HL-60 (cell line): ENCODE measurements at regions not wholly inside any gene's neighbourhood (a gene's known extent, or its start where the extent isn't known, plus 50 kb on each side); places are given as distances from the start of the nearest gene placed in this dataset.

Experiments used
- DNase-seq, 2 experiments: peaks; one replicate each; pipeline ENCODE4 v3.0.0-alpha.2; 2010 to 2020; ENCODE audit warnings: low read depth in 1 of 2, low spot score in 1 of 2
- H3K27ac ChIP-seq: fragments of 250-450 bp; sonication (Bioruptor Pico); replicated peaks from 2 replicates; pipeline ENCODE4 v1.5.1; 2020; ENCODE audit warnings: mild to moderate bottlenecking, moderate library complexity
- H3K27me3 ChIP-seq: fragments of 250-450 bp; sonication (Bioruptor Pico); 2 replicates; pipeline ENCODE4 v1.5.1; 2021; ENCODE audit warnings: mild to moderate bottlenecking, moderate library complexity; ENCODE audit not compliant: insufficient read depth, poor library complexity, severe bottlenecking
- H3K4me3 ChIP-seq: replicated peaks from 2 replicates; pipeline ENCODE4 v1.5.1; 2011; ENCODE audit warnings: mild to moderate bottlenecking, control low read depth, low read length; ENCODE audit not compliant: insufficient read depth
- GABPA ChIP-seq: IDR thresholded peaks from 2 replicates; pipeline ENCODE4 v1.6.1; 2012; ENCODE audit warnings: low read depth
- POLR2AphosphoS5 ChIP-seq: IDR thresholded peaks from 2 replicates; pipeline ENCODE4 v1.6.1; 2012; ENCODE audit warnings: low read depth
- REST ChIP-seq: IDR thresholded peaks from 2 replicates; pipeline ENCODE4 v1.6.1; 2012; ENCODE audit warnings: low read depth; ENCODE audit not compliant: insufficient replicate concordance
- SPI1 ChIP-seq: IDR thresholded peaks from 2 replicates; pipeline ENCODE4 v1.6.1; 2012; ENCODE audit warnings: low read depth, mild to moderate bottlenecking, borderline replicate concordance
- TF ChIP-seq, protein P1 (sequence below): IDR thresholded peaks from one replicate; pipeline ENCODE4 v1.5.1; 2011; ENCODE audit warnings: low read length, control low read depth, inconsistent platforms; ENCODE audit not compliant: insufficient read depth

DNA sequence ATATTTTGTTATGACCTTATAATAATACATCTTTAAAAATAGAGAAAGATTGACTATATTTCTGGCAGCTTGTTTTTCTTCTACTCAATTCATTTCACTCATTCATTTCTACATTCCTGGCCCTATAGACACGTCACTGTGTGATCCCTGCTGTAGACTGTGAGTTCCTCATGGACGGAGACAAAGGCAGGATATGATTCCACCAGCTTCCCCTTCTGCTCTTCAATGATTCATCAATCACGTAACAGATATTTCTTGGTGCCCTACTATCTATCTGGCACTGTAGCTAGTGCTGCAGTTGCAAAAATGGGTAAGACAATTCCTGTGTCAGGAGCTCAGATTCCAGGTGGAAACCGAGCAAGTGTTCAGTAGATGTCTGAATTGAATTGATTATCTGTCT lies 415.0 kb downstream of the SFMBT2 start:
- Histone ChIP-seq H3K27me3 (no peaks in the 10 kb centered on the region), H3K27ac (no peak overlapping the region), H3K4me3 (no peak overlapping the region)
- TF ChIP-seq, protein P1, sequence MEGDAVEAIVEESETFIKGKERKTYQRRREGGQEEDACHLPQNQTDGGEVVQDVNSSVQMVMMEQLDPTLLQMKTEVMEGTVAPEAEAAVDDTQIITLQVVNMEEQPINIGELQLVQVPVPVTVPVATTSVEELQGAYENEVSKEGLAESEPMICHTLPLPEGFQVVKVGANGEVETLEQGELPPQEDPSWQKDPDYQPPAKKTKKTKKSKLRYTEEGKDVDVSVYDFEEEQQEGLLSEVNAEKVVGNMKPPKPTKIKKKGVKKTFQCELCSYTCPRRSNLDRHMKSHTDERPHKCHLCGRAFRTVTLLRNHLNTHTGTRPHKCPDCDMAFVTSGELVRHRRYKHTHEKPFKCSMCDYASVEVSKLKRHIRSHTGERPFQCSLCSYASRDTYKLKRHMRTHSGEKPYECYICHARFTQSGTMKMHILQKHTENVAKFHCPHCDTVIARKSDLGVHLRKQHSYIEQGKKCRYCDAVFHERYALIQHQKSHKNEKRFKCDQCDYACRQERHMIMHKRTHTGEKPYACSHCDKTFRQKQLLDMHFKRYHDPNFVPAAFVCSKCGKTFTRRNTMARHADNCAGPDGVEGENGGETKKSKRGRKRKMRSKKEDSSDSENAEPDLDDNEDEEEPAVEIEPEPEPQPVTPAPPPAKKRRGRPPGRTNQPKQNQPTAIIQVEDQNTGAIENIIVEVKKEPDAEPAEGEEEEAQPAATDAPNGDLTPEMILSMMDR, result no peak
- TF ChIP-seq SPI1 (no peak), REST (no peak), GABPA (no peak), POLR2AphosphoS5 (no peak)
- peak in 1 of 2 experiments; percentile 49 for DNase-seq

DNA sequence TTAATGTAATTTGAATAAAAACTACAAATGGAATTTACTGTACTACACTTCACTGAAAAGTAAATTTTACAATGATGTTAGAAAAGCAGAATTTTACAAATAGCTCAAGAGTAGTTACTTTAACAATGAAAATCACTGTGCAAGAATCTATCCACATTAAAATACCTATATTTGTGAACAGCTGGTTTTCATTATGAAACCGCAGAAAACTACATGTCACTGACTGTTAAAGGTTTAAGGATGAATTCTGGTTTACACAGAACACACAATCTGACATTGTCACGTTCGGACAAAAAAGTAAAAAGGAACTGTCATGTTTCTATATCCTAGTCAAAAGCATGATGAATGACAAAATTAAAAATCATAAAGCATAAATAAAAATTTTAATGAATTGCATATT lies 415.3 kb upstream of the PRKCQ start:
- no peak overlapping the region for H3K27ac ChIP-seq
- no peak for DNase-seq
- no peaks in the 10 kb centered on the region for H3K27me3 ChIP-seq
- H3K4me3 ChIP-seq, result no peak overlapping the region
- TF ChIP-seq REST (no peak), SPI1 (no peak), GABPA (no peak), POLR2AphosphoS5 (no peak)
- TF ChIP-seq, protein P1, result no peak

- TF ChIP-seq POLR2AphosphoS5 (no peak), SPI1 (peak; percentile 36; the same call in 1 of the 2 replicates)
- Histone ChIP-seq H3K27ac (no peak overlapping the region; the same call in 1 of the 2 replicates), H3K4me3 (no peak overlapping the region), H3K27me3 (no peaks in the 10 kb centered on the region)
- peak in 1 of 2 experiments; percentile 15 for DNase-seq
These were observed 410.8 kb upstream of the PRKCQ start for GRCh38 chr10:6990891-6991290.

GRCh38 chr10:6988654-6989053 lies 408.6 kb upstream of the PRKCQ start:
- TF ChIP-seq GABPA (no peak), SPI1 (peak; percentile 48; the same call in 1 of the 2 replicates)
- Histone ChIP-seq H3K27ac (no peak overlapping the region), H3K4me3 (no peak overlapping the region), H3K27me3 (no peaks in the 10 kb centered on the region)
- peak in 1 of 2 experiments; percentile 10 for DNase-seq

DNA sequence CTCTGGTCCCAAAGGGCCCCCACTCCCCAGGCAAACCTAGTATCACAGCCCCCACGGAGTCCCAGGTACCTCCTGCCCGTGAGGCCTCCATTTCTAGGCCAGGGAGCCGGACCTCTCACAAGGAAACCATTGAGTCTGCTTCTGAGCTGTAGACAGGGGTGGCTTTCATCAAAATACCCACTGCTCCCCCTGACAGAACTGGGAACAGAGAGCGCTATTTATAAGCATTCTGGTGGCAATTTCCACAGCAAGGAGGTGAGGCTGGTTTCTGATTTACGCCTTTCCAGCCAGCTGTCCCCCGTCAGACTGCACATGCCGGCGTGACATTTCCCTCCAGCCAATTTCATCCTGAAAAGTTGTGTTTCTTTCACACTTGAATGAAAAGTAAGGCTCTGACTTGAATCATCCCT lies 407.5 kb upstream of the PRKCQ start:
- no peak for DNase-seq
- H3K4me3 ChIP-seq, result no peak overlapping the region
- no peak overlapping the region for H3K27ac ChIP-seq
- no peaks in the 10 kb centered on the region for H3K27me3 ChIP-seq
- TF ChIP-seq REST, result no peak
- TF ChIP-seq, protein P1, result no peak
- TF ChIP-seq SPI1, result no peak
- TF ChIP-seq POLR2AphosphoS5, result no peak
- no peak for TF ChIP-seq GABPA
